Osteoblast (primary cell): ENCODE measurements at regions not wholly inside any gene's neighbourhood (a gene's known extent, or its start where the extent isn't known, plus 50 kb on each side); places are given as distances from the start of the nearest gene placed in this dataset.

Experiments used
- DNase-seq: peaks from one replicate; pipeline ENCODE4 v3.0.0; 2011; ENCODE audit warnings: low spot score, mixed read lengths; ENCODE audit not compliant: insufficient read length; ENCODE audit errors: missing footprints
- H2AFZ ChIP-seq: 2 replicates; pipeline ENCODE4 v1.6.0; 2011; ENCODE audit warnings: mild to moderate bottlenecking, low read length
- H3K27ac ChIP-seq: 2 replicates; pipeline ENCODE4 v1.5.1; 2011; ENCODE audit warnings: mild to moderate bottlenecking, low read depth, low read length, moderate library complexity
- H3K27me3 ChIP-seq: 2 replicates; pipeline ENCODE4 v1.6.0; 2012; ENCODE audit warnings: mild to moderate bottlenecking, control low read depth, inconsistent platforms, low read length, moderate library complexity; ENCODE audit not compliant: insufficient read depth
- H3K36me3 ChIP-seq: 2 replicates; pipeline ENCODE4 v1.5.1; 2011; ENCODE audit warnings: mild to moderate bottlenecking, low read length, control low read depth, moderate library complexity; ENCODE audit not compliant: insufficient read depth
- H3K4me1 ChIP-seq: 2 replicates; pipeline ENCODE4 v1.5.1; 2011; ENCODE audit warnings: mild to moderate bottlenecking, low read length, control low read depth, moderate library complexity; ENCODE audit not compliant: insufficient read depth
- H3K4me2 ChIP-seq: 2 replicates; pipeline ENCODE4 v1.6.0; 2011; ENCODE audit warnings: mild to moderate bottlenecking, low read length; ENCODE audit not compliant: insufficient read depth
- H3K4me3 ChIP-seq: fragments of 200-600 bp; sonication (generic); 3 replicates; pipeline ENCODE4 v1.5.1; 2012; ENCODE audit warnings: mild to moderate bottlenecking, low read length, inconsistent platforms; ENCODE audit not compliant: insufficient read depth
- H3K79me2 ChIP-seq: 2 replicates; pipeline ENCODE4 v1.6.0; 2012; ENCODE audit warnings: mild to moderate bottlenecking, low read length, control low read depth, inconsistent platforms; ENCODE audit not compliant: insufficient read depth
- H3K9me3 ChIP-seq: 2 replicates; pipeline ENCODE4 v1.5.1; 2011; ENCODE audit warnings: low read depth, low read length, control low read depth
- H4K20me1 ChIP-seq: 2 replicates; pipeline ENCODE4 v1.6.0; 2012; ENCODE audit warnings: mild to moderate bottlenecking, low read length, control low read depth; ENCODE audit not compliant: insufficient read depth
- CTCF ChIP-seq: IDR thresholded peaks from 2 replicates; pipeline ENCODE4 v1.5.1; 2011; ENCODE audit warnings: mild to moderate bottlenecking, low read depth, low read length, moderate library complexity; ENCODE audit errors: extremely low read depth

DNA sequence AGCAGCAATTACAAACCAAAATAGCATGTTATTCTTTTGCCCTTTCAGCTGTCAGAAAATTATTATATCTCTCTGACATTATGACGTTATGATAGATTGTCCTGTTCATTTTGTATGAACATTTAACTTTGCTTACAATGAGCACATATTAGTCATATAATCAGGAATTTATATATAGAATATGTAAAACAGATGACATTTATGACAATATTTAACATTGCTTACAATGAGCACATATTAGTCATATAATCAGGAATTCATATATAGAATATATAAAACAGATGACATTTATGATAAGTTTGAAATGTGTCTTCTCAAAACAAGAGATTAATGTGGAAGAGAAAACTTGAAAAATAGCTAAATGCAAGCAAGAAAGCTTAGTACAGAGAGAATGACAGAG lies 1180.2 kb downstream of the CDH12 start:
- Histone ChIP-seq H3K27me3 (no peaks in the 10 kb centered on the region), H3K9me3 (no peaks in the 10 kb centered on the region), H4K20me1 (no peaks in the 10 kb centered on the region), H3K36me3 (no peaks in the 10 kb centered on the region), H3K4me2 (no peak overlapping the region), H3K4me1 (no peaks in the 10 kb centered on the region), H3K4me3 (no peak overlapping the region), H3K79me2 (no peaks in the 10 kb centered on the region), H3K27ac (no peak overlapping the region), H2AFZ (no peak overlapping the region)
- DNase-seq: no peak
- TF ChIP-seq CTCF: no peak

GRCh38 chr5:21672360-21672759 lies 1180.8 kb downstream of the CDH12 start:
- Histone ChIP-seq H3K27ac (no peak overlapping the region), H3K4me2 (no peak overlapping the region), H3K4me1 (no peaks in the 10 kb centered on the region), H4K20me1 (no peaks in the 10 kb centered on the region), H3K4me3 (no peak overlapping the region), H3K79me2 (no peaks in the 10 kb centered on the region), H2AFZ (no peak overlapping the region), H3K9me3 (no peaks in the 10 kb centered on the region), H3K36me3 (no peaks in the 10 kb centered on the region), H3K27me3 (no peaks in the 10 kb centered on the region)
- no peak for DNase-seq
- no peak for TF ChIP-seq CTCF

GRCh38 chr5:21665524-21665923 lies 1187.6 kb downstream of the CDH12 start:
- no peak overlapping the region for H3K4me2 ChIP-seq
- TF ChIP-seq CTCF: no peak
- H3K27ac ChIP-seq: no peak overlapping the region
- no peaks in the 10 kb centered on the region for H3K4me1 ChIP-seq
- H3K4me3 ChIP-seq: no peak overlapping the region
- no peaks in the 10 kb centered on the region for H3K27me3 ChIP-seq
- H2AFZ ChIP-seq: no peak overlapping the region
- no peaks in the 10 kb centered on the region for H3K79me2 ChIP-seq
- DNase-seq: no peak
- no peaks in the 10 kb centered on the region for H3K36me3 ChIP-seq
- no peaks in the 10 kb centered on the region for H4K20me1 ChIP-seq
- H3K9me3 ChIP-seq: peaks cover 2% of the 10 kb centered on the region

DNA sequence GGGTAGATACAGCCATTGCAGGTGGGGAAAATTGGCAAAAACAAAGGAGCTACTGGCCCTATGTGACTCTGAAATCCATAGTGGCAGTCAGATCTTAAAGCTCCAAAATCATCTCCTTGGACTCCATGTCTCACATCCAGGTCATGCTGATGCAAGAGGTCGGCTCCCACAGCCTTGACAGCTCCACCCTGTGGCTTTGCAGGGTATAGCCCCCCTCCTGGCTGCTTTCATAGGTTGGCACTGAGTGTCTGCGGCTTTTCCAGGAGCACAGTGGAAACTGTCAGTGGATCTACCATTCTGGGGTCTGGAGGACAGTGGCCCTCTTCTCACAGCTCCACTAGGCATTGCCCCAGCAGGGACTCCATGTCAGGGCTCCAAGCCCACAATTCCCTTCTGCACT lies 1190.1 kb downstream of the CDH12 start:
- Histone ChIP-seq H3K79me2 (no peaks in the 10 kb centered on the region), H3K27ac (no peak overlapping the region), H3K36me3 (no peaks in the 10 kb centered on the region), H3K4me3 (no peak overlapping the region), H3K9me3 (peaks cover 2% of the 10 kb centered on the region), H4K20me1 (no peaks in the 10 kb centered on the region), H3K4me2 (no peak overlapping the region), H3K4me1 (no peaks in the 10 kb centered on the region), H2AFZ (no peak overlapping the region), H3K27me3 (no peaks in the 10 kb centered on the region)
- DNase-seq: no peak
- no peak for TF ChIP-seq CTCF
